HG03342 (cell line): ENCODE measurements at regions not wholly inside any gene's neighbourhood (a gene's known extent, or its start where the extent isn't known, plus 50 kb on each side); places are given as distances from the start of the nearest gene placed in this dataset.
"Not testable (repeated sequence)": the region's sequence is repeated elsewhere in the genome, so short reads cannot be mapped to it uniquely, and the experiment has no call there.

Experiments
- ATAC-seq: cut with Tn5 transposase; IDR thresholded peaks from one replicate; pipeline ENCODE4 v1.9.1; 2021; ENCODE audit warnings: mild to moderate bottlenecking, moderate library complexity; ENCODE audit not compliant: unreplicated experiment

GRCh38 chr7:86209036-86209435 is 434.7 kb upstream of the GRM3 start:
- ATAC-seq: no peak

GRCh38 chr7:86207740-86208139 is 436.0 kb upstream of the GRM3 start:
- no peak for ATAC-seq

DNA sequence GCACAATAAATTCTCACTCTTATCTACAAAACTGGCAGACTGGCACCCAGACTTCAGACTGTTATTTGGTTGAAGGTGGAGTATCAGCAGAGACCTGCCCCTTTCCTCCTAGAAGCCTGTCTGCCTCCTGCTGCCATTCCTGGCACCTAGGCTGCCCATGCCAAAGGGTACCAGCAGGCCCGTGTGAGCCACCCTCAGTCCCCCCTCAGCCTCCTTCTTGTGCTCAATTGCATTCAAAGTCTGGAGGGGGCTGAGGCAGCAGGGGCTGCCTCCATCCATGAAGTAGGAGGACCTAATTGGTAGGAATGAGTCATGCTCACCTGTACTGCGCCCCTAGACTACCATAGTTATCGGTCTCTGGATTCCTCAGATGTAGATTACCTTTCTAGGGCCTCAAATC is 440.9 kb upstream of the GRM3 start:
- ATAC-seq: no peak

DNA sequence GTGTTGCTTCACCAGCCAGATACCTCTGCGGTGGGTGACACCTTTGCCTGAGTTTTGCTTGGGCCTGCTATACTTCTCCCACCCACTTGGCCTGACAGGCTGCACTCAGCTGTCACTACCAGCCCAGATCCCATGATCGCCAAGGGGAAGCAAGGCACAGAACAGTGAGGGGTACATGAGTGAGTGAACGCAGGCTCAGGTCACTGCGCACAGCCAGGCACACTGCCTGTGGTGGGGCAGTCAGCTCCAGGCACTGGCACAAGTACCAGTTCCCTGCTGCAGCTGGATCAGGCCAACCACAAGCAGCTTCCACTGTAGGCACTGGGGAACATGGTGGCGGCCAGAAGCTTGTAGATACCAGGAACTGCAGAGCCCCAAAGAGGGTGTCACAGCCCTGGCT is 441.9 kb upstream of the GRM3 start:
- no peak for ATAC-seq

DNA sequence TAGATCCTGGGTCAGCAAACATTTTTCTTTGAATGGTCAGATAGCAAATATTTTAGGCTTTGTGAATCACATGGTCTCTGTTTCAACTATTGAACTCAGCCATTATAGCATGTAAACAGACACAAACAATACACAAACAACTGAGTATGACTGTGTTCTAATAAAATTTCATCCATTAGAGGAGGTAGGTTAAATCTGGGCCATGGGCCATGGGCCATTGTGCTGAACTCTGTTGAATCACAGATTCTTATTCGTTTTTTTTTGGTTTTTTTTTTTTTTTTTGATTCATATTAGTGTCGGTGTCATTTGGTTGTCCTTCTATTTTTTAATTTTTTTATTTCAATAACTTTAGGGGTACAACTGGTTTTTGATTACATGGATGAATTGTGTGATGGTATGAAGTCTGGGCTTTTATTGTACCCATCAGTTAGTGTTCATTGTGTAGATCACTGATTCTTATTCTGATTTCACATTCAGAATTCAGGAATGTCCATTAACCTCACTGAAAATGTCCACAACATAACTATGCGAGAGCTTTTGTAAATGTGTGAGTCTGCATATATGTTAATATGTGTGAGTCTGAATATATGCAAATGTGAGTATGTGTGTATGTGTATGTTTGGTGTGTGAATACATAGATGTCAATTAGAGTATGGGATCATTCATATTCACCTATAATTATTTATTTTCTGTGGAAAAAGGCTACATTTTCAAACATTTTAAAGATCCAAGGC is 443.7 kb upstream of the GRM3 start:
- ATAC-seq: no peak

- ATAC-seq: no peak
These were observed 453.4 kb upstream of the GRM3 start for GRCh38 chr7:86190351-86190750.

DNA sequence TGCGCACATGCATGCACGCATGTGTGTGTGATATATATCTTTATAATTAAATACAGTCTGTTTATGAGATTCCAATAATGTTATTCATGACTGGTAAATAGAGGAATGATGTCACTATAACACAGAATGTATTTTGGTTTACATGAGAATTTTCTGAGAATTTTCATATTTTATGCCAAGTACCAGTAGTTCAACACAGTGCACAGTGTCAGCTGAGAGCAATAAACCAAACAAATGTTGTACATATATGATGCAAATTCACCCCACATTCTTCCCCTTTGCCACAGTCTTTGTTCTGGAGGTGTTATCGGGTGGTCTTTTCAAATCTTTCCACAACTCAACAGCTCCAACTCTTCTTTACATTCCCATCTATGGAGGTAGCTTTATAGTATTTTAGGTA is 462.2 kb upstream of the GRM3 start:
- ATAC-seq: no peak

GRCh38 chr7:86164827-86165226 is 478.9 kb upstream of the GRM3 start:
- ATAC-seq: no peak

DNA sequence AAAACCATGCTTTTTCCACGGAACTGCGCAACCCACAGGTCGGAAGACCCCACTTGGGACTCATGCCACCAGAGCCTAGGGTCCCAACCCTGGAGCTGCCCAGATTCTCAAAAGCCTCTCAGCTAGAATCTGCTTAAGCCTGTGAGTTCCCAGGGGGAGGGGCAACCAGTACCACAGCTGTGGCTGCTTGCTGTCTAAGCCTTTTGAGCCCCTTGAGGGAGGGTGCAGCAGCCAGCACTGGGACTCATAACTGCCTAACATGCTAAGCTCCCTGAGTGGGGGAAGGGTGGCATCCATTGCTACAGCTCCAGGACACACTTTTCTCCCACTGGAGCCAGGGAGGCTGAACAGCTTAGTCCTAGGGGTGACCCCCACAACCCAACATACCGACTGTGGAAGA is 485.6 kb upstream of the GRM3 start:
- no peak for ATAC-seq

GRCh38 chr7:86155623-86156022 is 488.1 kb upstream of the GRM3 start:
- ATAC-seq: no peak

- no peak for ATAC-seq
These were observed 490.8 kb upstream of the GRM3 start for GRCh38 chr7:86152926-86153325.

- ATAC-seq: no peak
These were observed 494.6 kb upstream of the GRM3 start for GRCh38 chr7:86149024-86149665.

DNA sequence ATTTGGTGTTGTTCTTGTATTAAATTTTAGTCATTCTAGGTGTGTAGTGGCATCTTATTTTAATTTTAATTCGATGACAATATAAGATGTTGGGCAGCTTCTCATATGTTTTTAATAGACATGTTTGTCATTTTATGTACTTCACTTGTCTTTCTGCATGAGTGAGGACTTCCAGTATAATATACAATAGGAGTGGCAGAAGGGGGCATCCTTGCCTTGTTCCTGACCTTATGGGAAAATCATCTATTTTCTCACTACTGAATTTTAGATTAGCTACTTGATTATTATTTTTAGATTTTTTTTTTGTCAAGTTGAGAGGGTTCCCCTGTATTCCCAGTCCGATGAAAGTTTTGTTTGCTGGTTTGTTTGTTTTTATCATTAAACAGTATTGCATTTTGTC is 495.2 kb upstream of the GRM3 start:
- no peak for ATAC-seq

- no peak for ATAC-seq
These were observed 506.4 kb upstream of the GRM3 start for GRCh38 chr7:86137343-86137742.

DNA sequence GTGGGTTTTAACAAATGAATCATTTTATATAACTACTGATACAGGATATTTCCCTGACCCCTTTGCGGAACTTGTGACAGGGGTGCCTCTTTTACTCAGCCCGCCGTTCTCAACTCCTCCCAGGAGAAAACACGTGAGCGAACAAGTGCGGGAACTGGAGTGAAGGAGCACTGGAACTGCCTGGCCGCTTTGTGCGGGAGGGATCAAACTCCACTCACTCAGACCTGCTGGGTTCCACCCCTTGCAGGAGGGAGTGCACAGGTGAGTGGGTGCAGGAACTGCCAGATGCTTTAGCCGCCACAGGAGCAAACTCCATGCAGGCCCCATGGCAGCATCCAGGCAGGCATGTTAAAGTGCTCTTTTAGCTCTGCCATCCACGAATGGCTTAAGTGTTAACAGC is 513.4 kb upstream of the GRM3 start:
- ATAC-seq: no peak

DNA sequence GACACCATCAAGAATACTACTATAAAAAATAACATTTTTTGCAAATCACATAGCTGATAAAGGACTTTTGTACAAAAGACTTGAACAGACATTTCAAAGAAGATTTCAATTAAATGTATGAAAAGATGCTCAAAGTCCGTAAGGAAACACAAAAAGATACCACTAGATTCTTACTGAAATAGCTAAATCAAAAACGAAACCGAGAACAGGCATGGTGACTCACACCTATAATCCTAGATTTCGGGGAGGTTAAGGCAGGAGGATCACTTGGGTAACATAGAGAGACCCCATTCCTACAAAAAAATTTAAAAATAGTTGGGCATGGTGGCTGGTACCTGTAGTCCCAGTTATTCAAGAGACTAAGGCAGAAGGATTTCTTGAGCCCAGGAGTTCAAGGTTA is 520.2 kb upstream of the GRM3 start:
- ATAC-seq: no peak

DNA sequence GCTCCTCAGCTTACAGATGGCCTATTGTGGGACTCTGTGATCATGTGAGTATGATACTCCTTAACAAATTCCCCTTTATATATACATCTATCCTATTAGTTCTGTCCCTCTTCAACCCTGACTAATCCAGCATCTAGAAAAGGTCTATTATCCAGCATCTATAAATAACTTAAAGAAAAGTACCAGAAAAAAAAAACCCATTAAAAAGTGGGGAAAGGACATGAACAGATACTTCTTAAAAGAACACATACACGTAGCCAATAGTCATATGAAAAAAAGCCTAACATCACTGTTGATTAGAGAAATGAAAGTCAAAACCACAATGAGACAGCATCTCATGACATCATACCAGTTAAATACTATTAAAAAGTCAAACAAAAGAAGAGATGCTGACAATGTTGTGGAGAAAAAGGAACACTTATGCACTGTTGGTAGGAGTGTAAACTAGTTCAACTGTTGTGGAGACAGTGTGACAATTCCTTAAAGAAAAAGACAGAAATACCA is 549.5 kb upstream of the GRM3 start:
- no peak for ATAC-seq

- ATAC-seq: no peak
These were observed 552.3 kb upstream of the GRM3 start for GRCh38 chr7:86091369-86091768.

- no peak for ATAC-seq
These were observed 554.3 kb upstream of the GRM3 start for GRCh38 chr7:86089455-86089854.

DNA sequence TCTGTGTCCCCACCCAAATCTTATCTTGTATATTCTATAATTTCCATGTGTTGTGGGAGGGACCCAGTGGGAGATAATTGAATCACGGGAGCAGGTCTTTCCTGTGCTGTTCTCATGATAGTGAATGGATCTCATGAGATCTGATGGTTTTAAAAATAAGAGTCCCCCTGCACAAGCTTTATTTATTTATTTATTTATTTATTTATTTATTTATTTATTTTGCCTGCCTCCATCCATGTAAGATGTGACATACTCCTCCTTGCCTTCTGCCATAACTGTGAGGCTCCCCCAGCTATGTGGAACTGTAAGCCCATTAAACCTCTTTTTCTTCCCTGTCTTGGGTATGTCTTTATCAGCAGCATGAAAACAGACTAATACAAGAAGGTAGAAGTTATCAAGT is 579.1 kb upstream of the GRM3 start:
- ATAC-seq: not testable (repeated sequence)

- no peak for ATAC-seq
These were observed 585.1 kb upstream of the GRM3 start for GRCh38 chr7:86058649-86059048.

DNA sequence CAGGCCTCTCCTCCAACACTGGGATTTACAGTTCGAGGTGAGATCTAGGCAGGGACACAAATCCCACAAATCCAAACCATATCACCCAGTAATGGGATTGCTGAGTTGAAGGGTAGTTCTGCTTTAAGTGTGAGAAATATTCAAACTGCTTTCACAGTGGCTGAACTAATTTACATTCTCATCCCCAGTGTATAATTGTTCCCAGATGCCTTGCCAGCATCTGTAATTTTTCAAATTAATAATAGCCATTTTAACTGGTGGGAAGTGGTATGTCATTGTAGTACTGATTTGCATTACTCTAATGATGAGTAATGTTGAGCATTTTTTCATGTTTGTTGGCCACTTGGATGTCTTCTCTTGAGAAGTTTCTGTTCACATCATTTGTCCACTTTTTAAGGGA is 592.8 kb upstream of the GRM3 start:
- no peak for ATAC-seq

DNA sequence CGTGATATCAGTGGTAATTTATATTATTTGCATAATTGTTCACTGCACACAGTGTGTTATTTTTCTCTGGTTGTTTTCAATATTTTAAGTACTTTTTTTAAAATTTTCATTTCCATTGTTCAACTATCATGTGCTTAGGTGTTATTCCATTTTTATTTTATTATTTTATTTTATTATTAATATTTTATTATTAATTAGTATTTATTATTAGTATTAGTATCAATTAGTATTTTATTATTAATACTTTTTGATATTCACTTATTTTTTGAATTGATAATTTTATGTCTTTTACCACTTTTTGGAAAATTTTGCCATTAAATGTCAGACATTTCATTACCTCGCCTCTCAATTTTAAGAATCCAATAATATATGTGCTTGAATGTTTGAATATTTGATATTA is 593.8 kb upstream of the GRM3 start:
- no peak for ATAC-seq
